H9 (cell line): ENCODE measurements at regions not wholly inside any gene's neighbourhood (a gene's known extent, or its start where the extent isn't known, plus 50 kb on each side); places are given as distances from the start of the nearest gene placed in this dataset.

Experiments
- DNase-seq: peaks from one replicate; pipeline ENCODE4 v3.0.0-alpha.2; 2017
- H2AFZ ChIP-seq: one replicate; pipeline ENCODE4 v1.6.1; 2013; ENCODE audit warnings: mild to moderate bottlenecking, low read length, control low read depth, moderate library complexity
- H2AK5ac ChIP-seq: 2 replicates; pipeline ENCODE4 v1.6.1; 2013; ENCODE audit warnings: low read length, control low read depth, mixed read lengths; ENCODE audit not compliant: insufficient read length
- H2BK120ac ChIP-seq: one replicate; pipeline ENCODE4 v1.6.1; 2013; ENCODE audit warnings: low read depth, mild to moderate bottlenecking, low read length, control low read depth, inconsistent platforms; ENCODE audit not compliant: poor library complexity, severe bottlenecking
- H2BK12ac ChIP-seq: 2 replicates; pipeline ENCODE4 v1.6.1; 2013; ENCODE audit warnings: low read length, control low read depth, mixed read lengths, low read depth; ENCODE audit not compliant: insufficient read length
- H2BK15ac ChIP-seq: 2 replicates; pipeline ENCODE4 v1.6.1; 2013; ENCODE audit warnings: low read depth, low read length, control low read depth
- H2BK20ac ChIP-seq: one replicate; pipeline ENCODE4 v1.6.1; 2013; ENCODE audit warnings: low read depth, mild to moderate bottlenecking, low read length, control low read depth, inconsistent platforms; ENCODE audit not compliant: poor library complexity, severe bottlenecking
- H2BK5ac ChIP-seq: 2 replicates; pipeline ENCODE4 v1.6.1; 2013; ENCODE audit warnings: low read length, control low read depth, mixed read lengths; ENCODE audit not compliant: insufficient read length
- H3K14ac ChIP-seq: 2 replicates; pipeline ENCODE4 v1.6.1; 2013; ENCODE audit warnings: low read length, control low read depth; ENCODE audit not compliant: insufficient read depth
- H3K18ac ChIP-seq: 2 replicates; pipeline ENCODE4 v1.6.1; 2013; ENCODE audit warnings: low read depth, mild to moderate bottlenecking, mixed read lengths, low read length, control low read depth; ENCODE audit not compliant: insufficient read length
- H3K23ac ChIP-seq: 2 replicates; pipeline ENCODE4 v1.6.1; 2013; ENCODE audit warnings: low read length, control low read depth, mixed read lengths, low read depth; ENCODE audit not compliant: insufficient read length
- H3K23me2 ChIP-seq: 2 replicates; pipeline ENCODE4 v1.6.1; 2013; ENCODE audit warnings: low read depth, mild to moderate bottlenecking, mixed read lengths, low read length, control low read depth; ENCODE audit not compliant: insufficient read length, poor library complexity, severe bottlenecking
- H3K27ac ChIP-seq: 2 replicates; pipeline ENCODE4 v1.5.1; 2013; ENCODE audit warnings: low read length, control low read depth, mixed read lengths, low read depth; ENCODE audit not compliant: insufficient read length
- H3K27me3 ChIP-seq: 2 replicates; pipeline ENCODE4 v1.6.1; 2013; ENCODE audit warnings: low read length, control low read depth, inconsistent platforms; ENCODE audit not compliant: insufficient read depth
- H3K4ac ChIP-seq: 2 replicates; pipeline ENCODE4 v1.6.1; 2013; ENCODE audit warnings: low read depth, mild to moderate bottlenecking, control low read depth, inconsistent platforms, low read length, moderate library complexity
- H3K4me1 ChIP-seq: 2 replicates; pipeline ENCODE4 v1.6.1; 2013; ENCODE audit warnings: low read length, control low read depth, inconsistent platforms; ENCODE audit not compliant: insufficient read depth
- H3K4me2 ChIP-seq: 2 replicates; pipeline ENCODE4 v1.6.1; 2013; ENCODE audit warnings: low read length, control low read depth, mixed read lengths; ENCODE audit not compliant: insufficient read length, insufficient read depth
- H3K56ac ChIP-seq: 2 replicates; pipeline ENCODE4 v1.6.1; 2013; ENCODE audit warnings: low read depth, mild to moderate bottlenecking, mixed read lengths, low read length, control low read depth; ENCODE audit not compliant: insufficient read length
- H3K79me1 ChIP-seq: 2 replicates; pipeline ENCODE4 v1.6.1; 2013; ENCODE audit warnings: low read depth, mild to moderate bottlenecking, moderate library complexity, low read length, control low read depth, inconsistent platforms; ENCODE audit not compliant: insufficient read depth, poor library complexity, severe bottlenecking
- H3K79me2 ChIP-seq: 2 replicates; pipeline ENCODE4 v1.6.1; 2013; ENCODE audit warnings: low read length, control low read depth, inconsistent platforms; ENCODE audit not compliant: insufficient read depth
- H3K9ac ChIP-seq: 2 replicates; pipeline ENCODE4 v1.6.1; 2013; ENCODE audit warnings: low read length, control low read depth, mixed read lengths; ENCODE audit not compliant: insufficient read length; ENCODE audit errors: extremely low read depth
- H3K9me3 ChIP-seq: one replicate; pipeline ENCODE4 v1.6.1; 2013; ENCODE audit warnings: low read depth, low read length, inconsistent platforms; ENCODE audit not compliant: control insufficient read depth
- H3T11ph ChIP-seq: one replicate; pipeline ENCODE4 v1.6.1; 2013; ENCODE audit warnings: mild to moderate bottlenecking, low read length, control low read depth, inconsistent platforms
- H4K20me1 ChIP-seq: one replicate; pipeline ENCODE4 v1.6.1; 2013; ENCODE audit not compliant: control insufficient read depth, insufficient read length, insufficient read depth
- H4K5ac ChIP-seq: 2 replicates; pipeline ENCODE4 v1.6.1; 2013; ENCODE audit warnings: low read depth, mild to moderate bottlenecking, mixed read lengths, low read length, control low read depth; ENCODE audit not compliant: insufficient read length
- H4K8ac ChIP-seq: replicated peaks from 2 replicates; pipeline ENCODE4 v1.6.1; 2013; ENCODE audit warnings: low read length, control low read depth, mixed read lengths, low read depth; ENCODE audit not compliant: insufficient read length
- H4K91ac ChIP-seq: 2 replicates; pipeline ENCODE4 v1.6.1; 2013; ENCODE audit warnings: low read depth, mild to moderate bottlenecking, moderate library complexity, mixed read lengths, low read length, control low read depth; ENCODE audit not compliant: insufficient read length
- H3K27ac Mint-ChIP-seq, 3 experiments: 2 replicates in 2 of 3; 3 replicates in 1 of 3; pipeline ENCODE4 v1.8.0; 2020 to 2021; ENCODE audit warnings: mixed read lengths in 3 of 3, mild to moderate bottlenecking in 1 of 3, moderate library complexity in 1 of 3
- H3K27me3 Mint-ChIP-seq: 2 replicates; pipeline ENCODE4 v1.8.0; 2021; ENCODE audit warnings: low read depth, mild to moderate bottlenecking, moderate library complexity, mixed read lengths
- H3K36me3 Mint-ChIP-seq, 3 experiments: 2 replicates in 2 of 3; 3 replicates in 1 of 3; pipeline ENCODE4 v1.8.0; 2020 to 2021; ENCODE audit warnings: low read depth in 3 of 3, mixed read lengths in 3 of 3; ENCODE audit not compliant: insufficient read depth in 1 of 3
- H3K4me1 Mint-ChIP-seq, 2 experiments: 2 replicates each; pipeline ENCODE4 v1.8.0; 2020; ENCODE audit warnings: mixed read lengths in 2 of 2
- H3K4me3 Mint-ChIP-seq, 2 experiments: 2 replicates in 1 of 2; 3 replicates in 1 of 2; pipeline ENCODE4 v1.8.0; 2020 to 2021; ENCODE audit warnings: mild to moderate bottlenecking in 2 of 2, mixed read lengths in 2 of 2, moderate library complexity in 1 of 2
- H3K9me3 Mint-ChIP-seq, 2 experiments: 2 replicates in 1 of 2; 3 replicates in 1 of 2; pipeline ENCODE4 v1.8.0; 2020; ENCODE audit warnings: mild to moderate bottlenecking in 2 of 2, mixed read lengths in 2 of 2, moderate library complexity in 1 of 2
- WGBS: extraction: QIAGEN DNeasy Blood & Tissue Kit; methylation state at CpG from one replicate; pipeline ENCODE4 v1.1.7; 2013; ENCODE audit warnings: missing lambda C conversion rate, low lambda C conversion rate, mixed read lengths; ENCODE audit not compliant: insufficient read length; ENCODE audit errors: extremely low coverage; 5-methylcytosine and 5-hydroxymethylcytosine counted together
- TF ChIP-seq, protein P1 (sequence below): fragments of 200-600 bp; sonication (generic); conservative IDR thresholded peaks from 3 replicates; pipeline ENCODE4 v1.8.0; 2021; ENCODE audit warnings: antibody characterized with exemption, mild to moderate bottlenecking

- peaks cover 24% of the 10 kb centered on the region for H3K27me3 Mint-ChIP-seq
- Histone ChIP-seq H4K8ac (no peak overlapping the region), H3K9me3 (no peaks in the 10 kb centered on the region), H3K23ac (no peak overlapping the region), H4K91ac (no peak overlapping the region), H3K27me3 (no peaks in the 10 kb centered on the region; the same call in 1 of the 2 replicates), H2AFZ (no peak overlapping the region), H3K56ac (no peak overlapping the region), H3K79me1 (no peaks in the 10 kb centered on the region), H3K27ac (no peak overlapping the region), H2BK12ac (no peak overlapping the region), H3K18ac (no peak overlapping the region), H3K14ac (no peak overlapping the region), H3K79me2 (no peaks in the 10 kb centered on the region), H3K9ac (no peak overlapping the region), H3K4me2 (no peak overlapping the region), H4K20me1 (no peaks in the 10 kb centered on the region), H3K4ac (no peak overlapping the region), H3T11ph (no peak overlapping the region), H2BK15ac (no peak overlapping the region), H2BK20ac (no peak overlapping the region), H4K5ac (no peak overlapping the region), H3K23me2 (no peaks in the 10 kb centered on the region), H3K4me1 (0 out of 2 replicates have a peak, but pooled peaks cover 2% of the 10 kb centered on the region), H2AK5ac (no peak overlapping the region), H2BK120ac (no peak overlapping the region), H2BK5ac (no peak overlapping the region)
- peaks cover 0 to 8% (median 3%) of the 10 kb centered on the region in 3 experiments; a peak in 2 of 7 replicates for H3K36me3 Mint-ChIP-seq
- peaks cover 5 to 8% of the 10 kb centered on the region in 2 experiments; a peak in 3 of 5 replicates for H3K9me3 Mint-ChIP-seq
- no peak overlapping the region for H3K4me3 Mint-ChIP-seq
- no peak overlapping the region for H3K27ac Mint-ChIP-seq
- peak; percentile 58 for DNase-seq
- TF ChIP-seq, protein P1, sequence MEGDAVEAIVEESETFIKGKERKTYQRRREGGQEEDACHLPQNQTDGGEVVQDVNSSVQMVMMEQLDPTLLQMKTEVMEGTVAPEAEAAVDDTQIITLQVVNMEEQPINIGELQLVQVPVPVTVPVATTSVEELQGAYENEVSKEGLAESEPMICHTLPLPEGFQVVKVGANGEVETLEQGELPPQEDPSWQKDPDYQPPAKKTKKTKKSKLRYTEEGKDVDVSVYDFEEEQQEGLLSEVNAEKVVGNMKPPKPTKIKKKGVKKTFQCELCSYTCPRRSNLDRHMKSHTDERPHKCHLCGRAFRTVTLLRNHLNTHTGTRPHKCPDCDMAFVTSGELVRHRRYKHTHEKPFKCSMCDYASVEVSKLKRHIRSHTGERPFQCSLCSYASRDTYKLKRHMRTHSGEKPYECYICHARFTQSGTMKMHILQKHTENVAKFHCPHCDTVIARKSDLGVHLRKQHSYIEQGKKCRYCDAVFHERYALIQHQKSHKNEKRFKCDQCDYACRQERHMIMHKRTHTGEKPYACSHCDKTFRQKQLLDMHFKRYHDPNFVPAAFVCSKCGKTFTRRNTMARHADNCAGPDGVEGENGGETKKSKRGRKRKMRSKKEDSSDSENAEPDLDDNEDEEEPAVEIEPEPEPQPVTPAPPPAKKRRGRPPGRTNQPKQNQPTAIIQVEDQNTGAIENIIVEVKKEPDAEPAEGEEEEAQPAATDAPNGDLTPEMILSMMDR = no peak
- peaks cover 32 to 34% of the 10 kb centered on the region in 2 experiments for H3K4me1 Mint-ChIP-seq
- WGBS = no CpG with 5 or more reads among the region's 7 CpGs
Measured at GRCh38 chr6:90411292-90411781, 114.7 kb upstream of the BACH2 start.
